AG04450 (cell line): ENCODE measurements at regions not wholly inside any gene's neighbourhood (a gene's known extent, or its start where the extent isn't known, plus 50 kb on each side); places are given as distances from the start of the nearest gene placed in this dataset.

ENCODE experiments used
- CTCF ChIA-PET: fragments of 300-600, 350-600 bp; formaldehyde crosslinking; extraction: SDS; loops from one replicate; lab custom pipeline; 2022; ENCODE audit warnings: antibody characterized with exemption, inconsistent platforms; lab: Charles Lee
- POLR2A ChIA-PET: fragments of 350-600 bp; formaldehyde crosslinking; extraction: SDS; loops from one replicate; lab custom pipeline; 2021; ENCODE audit warnings: antibody characterized with exemption, inconsistent platforms; lab: Yijun Ruan, JAX
- DNase-seq: peaks from one replicate; pipeline ENCODE4 v3.0.0-alpha.2; 2011; ENCODE audit warnings: low read depth, low spot score
- H3K27ac ChIP-seq: one replicate; pipeline ENCODE4 v1.5.1; 2012; ENCODE audit warnings: low read depth, low read length, control low read depth
- H3K27me3 ChIP-seq: one replicate; pipeline ENCODE4 v1.6.0; 2012; ENCODE audit warnings: low read length; ENCODE audit not compliant: control insufficient read depth, insufficient read depth
- H3K4me3 ChIP-seq: 2 replicates; pipeline ENCODE4 v1.5.1; 2011; ENCODE audit warnings: mild to moderate bottlenecking, low read depth, low read length, control low read depth
- H3K9me3 ChIP-seq: 2 replicates; pipeline ENCODE4 v1.5.1; 2012; ENCODE audit warnings: low read length; ENCODE audit not compliant: control insufficient read depth, insufficient read depth
- TF ChIP-seq, protein P1 (sequence below): IDR thresholded peaks from 2 replicates; pipeline ENCODE4 v1.5.1; 2011; ENCODE audit warnings: low read depth, low read length, control low read depth, inconsistent platforms

DNA sequence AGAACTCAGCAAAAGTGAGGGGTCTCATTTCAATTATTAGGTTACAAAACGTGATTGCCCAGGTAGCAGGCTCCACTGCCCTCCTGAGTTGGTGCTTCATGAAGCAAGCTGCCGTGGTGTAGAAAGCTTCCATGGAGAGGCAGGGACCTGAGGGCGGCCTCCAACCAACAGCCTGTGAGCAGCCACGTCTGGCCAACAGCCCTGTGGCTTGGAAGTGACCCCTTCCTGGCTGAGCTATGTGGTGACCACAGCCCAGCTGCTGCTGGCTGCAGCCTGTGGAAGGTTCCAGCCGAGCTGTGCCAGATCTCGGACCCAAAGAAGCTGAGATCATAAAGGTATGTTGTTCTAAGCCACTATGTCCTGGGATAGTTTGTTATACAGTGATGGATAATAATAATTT is 122.5 kb upstream of the KLF6 start:
- POLR2A ChIA-PET, result interaction anchor here (0.7 to 3.1 kb wide), 6 partner anchors 42 to 857 kb away, joined by 3 to 47 read pairs (median 4); partner anchors contain the start of gene KLF6
- no peak for DNase-seq
- no peak overlapping the region for H3K4me3 ChIP-seq
- TF ChIP-seq, protein P1, sequence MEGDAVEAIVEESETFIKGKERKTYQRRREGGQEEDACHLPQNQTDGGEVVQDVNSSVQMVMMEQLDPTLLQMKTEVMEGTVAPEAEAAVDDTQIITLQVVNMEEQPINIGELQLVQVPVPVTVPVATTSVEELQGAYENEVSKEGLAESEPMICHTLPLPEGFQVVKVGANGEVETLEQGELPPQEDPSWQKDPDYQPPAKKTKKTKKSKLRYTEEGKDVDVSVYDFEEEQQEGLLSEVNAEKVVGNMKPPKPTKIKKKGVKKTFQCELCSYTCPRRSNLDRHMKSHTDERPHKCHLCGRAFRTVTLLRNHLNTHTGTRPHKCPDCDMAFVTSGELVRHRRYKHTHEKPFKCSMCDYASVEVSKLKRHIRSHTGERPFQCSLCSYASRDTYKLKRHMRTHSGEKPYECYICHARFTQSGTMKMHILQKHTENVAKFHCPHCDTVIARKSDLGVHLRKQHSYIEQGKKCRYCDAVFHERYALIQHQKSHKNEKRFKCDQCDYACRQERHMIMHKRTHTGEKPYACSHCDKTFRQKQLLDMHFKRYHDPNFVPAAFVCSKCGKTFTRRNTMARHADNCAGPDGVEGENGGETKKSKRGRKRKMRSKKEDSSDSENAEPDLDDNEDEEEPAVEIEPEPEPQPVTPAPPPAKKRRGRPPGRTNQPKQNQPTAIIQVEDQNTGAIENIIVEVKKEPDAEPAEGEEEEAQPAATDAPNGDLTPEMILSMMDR, result no peak
- no peaks in the 10 kb centered on the region for H3K9me3 ChIP-seq
- H3K27me3 ChIP-seq, result no peaks in the 10 kb centered on the region
- CTCF ChIA-PET, result interaction anchor here (0.7 kb wide), 1 partner anchor 772 kb away, joined by 3 read pairs; no protein-coding TSS in a partner anchor
- peak overlapping the region; percentile 72 for H3K27ac ChIP-seq

DNA sequence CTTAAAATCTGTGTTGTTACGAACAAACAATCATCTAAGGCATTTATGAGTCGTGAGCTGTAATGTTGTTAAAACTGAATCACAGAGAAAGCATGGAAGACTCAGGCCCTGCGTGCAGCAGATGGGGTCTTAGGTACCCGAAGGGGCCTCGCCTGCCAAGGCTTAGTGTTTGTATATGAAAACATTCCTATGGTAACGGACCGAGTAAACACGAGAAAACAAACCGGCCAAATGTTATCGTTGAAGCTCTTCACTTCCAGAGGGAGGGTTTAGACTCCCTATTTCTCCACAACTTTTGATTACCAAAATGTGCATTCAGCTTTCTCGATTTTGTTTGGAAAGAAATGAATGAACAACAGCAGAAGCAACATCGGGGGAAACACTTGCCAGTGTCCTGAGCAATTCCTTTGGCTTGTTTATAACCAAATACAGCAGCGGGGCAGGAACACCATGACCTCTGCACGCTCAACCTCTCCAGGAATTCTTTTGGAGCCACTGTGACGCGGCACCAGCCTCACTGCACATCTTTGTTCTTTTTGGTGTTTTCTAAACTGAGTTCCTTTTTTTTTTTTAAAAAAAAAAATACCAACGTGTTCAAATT is 121.6 kb upstream of the KLF6 start:
- TF ChIP-seq, protein P1, result no peak
- Histone ChIP-seq H3K4me3 (no peak overlapping the region; the same call in 1 of the 2 replicates), H3K27me3 (no peaks in the 10 kb centered on the region), H3K27ac (peak overlapping the region; percentile 72), H3K9me3 (no peaks in the 10 kb centered on the region)
- ChIA-PET CTCF (interaction anchor here (0.6 to 0.7 kb wide), 2 partner anchors 41 to 773 kb away, joined by 3 to 7 read pairs; no protein-coding TSS in a partner anchor), POLR2A (interaction anchor here (0.5 to 3.1 kb wide), 8 partner anchors 41 to 858 kb away, joined by 3 to 47 read pairs (median 4); partner anchors contain the start of gene KLF6)
- peak; percentile 82 for DNase-seq

DNA sequence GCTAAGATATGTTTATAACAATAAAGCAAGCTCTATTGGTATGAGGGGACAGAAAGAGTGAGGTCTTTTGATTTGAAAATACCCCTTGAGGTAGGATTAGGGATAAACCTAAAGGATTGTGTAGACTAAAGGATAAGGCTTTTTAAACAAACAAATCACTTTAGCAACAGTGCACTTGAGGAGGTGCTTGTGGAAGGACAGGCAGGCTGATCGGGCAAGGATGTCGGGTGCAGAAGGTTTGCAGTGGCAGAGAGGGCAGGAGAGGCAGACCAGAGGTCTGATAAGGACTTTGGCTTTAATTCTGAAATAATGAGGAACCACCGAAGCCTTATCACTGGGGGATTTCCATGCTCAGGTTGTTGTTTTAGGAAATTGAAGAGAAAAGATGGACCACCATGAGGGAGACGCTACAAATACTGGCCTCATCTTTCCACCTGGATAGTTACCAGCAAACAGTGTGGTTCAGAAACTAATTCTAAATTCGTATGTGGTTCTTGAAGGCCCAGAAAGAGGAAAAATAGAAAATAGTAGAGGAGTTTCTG is 119.5 kb upstream of the KLF6 start:
- Histone ChIP-seq H3K9me3 (no peaks in the 10 kb centered on the region), H3K27me3 (no peaks in the 10 kb centered on the region), H3K27ac (no peak overlapping the region), H3K4me3 (no peak overlapping the region)
- TF ChIP-seq, protein P1, result no peak
- POLR2A ChIA-PET, result no interaction called here
- CTCF ChIA-PET, result no interaction called here
- DNase-seq, result no peak

DNA sequence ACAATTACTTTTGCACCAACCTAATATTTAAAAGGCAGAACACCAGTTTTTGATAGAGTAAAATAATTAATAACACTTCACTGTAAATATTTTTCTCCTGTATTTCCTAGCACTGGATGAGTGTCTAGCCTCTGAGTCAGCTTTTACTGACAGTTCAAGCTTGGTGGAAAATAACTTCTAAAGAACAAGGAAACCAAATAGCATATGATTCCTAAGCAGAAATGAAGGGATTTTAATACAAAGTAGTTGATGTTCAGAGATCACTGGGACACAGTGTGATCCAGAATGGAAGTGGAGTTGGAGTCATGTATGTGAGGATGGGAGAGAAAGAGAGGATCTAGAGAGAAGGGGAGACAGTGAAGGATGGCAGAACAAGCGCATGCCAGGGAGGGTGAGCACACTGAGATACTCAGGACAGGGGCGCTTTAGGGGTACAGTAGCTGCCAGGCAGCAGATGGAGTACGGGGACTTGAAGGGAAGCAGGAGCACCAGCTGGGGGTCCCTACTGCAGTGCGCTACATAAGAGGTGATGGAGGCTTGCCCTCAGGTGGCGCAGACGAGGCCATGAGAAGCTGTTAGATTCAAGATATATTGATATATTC is 117.9 kb upstream of the KLF6 start:
- Histone ChIP-seq H3K9me3 (no peaks in the 10 kb centered on the region), H3K4me3 (no peak overlapping the region), H3K27me3 (no peaks in the 10 kb centered on the region), H3K27ac (no peak overlapping the region)
- DNase-seq, result no peak
- ChIA-PET CTCF (interaction anchor here (0.9 to 1.0 kb wide), 2 partner anchors 10 to 753 kb away, joined by 4 to 5 read pairs; no protein-coding TSS in a partner anchor), POLR2A (interaction anchor here (0.9 kb wide), 1 partner anchor 118 kb away, joined by 3 read pairs; the partner anchor contains the start of gene KLF6)
- TF ChIP-seq, protein P1, result no peak
